HG02588 (cell line): ENCODE measurements at regions not wholly inside any gene's neighbourhood (a gene's known extent, or its start where the extent isn't known, plus 50 kb on each side); places are given as distances from the start of the nearest gene placed in this dataset.

Source experiments
- ATAC-seq: cut with Tn5 transposase; IDR thresholded peaks from one replicate; pipeline ENCODE4 v1.9.1; 2021; ENCODE audit warnings: mild to moderate bottlenecking, moderate library complexity; ENCODE audit not compliant: unreplicated experiment

DNA sequence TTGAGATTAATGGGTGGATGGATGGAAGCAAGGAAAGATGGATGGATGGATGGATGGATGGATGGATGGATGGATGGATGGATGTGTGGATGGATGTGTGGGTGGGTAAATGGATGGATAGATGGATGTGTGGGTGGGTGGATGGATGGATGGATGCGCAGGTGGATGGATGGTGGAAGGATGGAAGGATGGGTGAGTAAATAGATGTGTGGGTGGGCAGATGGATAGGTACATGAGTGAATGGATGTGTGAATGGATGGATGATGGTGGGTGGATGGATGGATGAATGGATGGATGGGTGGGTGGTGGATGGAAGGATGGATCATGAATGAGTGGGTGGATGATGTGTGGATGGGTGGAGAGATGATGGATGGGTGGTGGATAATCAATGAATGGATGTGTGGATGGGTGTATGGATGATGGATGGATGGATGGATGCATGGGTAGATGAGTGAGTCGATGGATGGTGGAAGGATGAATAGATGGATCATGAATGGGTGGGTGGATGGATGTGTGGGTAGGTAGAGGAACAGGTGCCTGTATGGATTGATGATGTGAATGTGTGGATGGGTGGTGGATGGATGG, 375.2 kb downstream of the BRD1 start:
- no peak for ATAC-seq

- no peak for ATAC-seq
These were observed 376.4 kb downstream of the BRD1 start for GRCh38 chr22:49451070-49451840.

GRCh38 chr22:49450498-49450897, 377.2 kb downstream of the BRD1 start:
- ATAC-seq = no peak

DNA sequence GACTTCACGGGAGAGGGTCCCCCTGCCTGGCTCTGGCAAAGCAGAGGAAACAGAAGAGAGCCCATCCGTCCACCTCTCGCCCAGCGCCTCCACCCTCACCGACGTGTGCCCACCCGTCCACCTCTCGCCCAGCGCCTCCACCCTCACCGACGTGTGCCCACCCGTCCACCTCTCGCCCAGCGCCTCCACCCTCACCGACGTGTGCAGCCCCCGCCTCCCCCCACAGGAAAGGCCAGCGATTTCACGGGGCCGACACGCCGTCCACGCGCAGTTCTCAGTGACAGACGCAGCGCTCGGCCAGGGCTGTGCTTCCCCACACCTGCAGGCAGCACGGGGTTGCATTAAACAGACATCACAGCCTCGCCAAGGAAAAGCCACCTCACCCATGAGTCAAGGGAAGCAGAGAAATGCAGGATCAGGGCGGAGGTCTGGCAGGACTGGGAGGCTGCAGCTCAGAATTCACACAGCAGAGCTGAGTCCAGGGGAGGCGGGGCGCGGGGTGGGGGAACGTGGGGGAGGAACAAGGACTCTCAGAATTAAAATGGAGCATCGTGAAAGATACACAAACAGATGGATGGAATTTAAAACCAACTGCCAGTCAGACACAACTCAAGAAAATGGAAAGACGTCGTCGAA, 377.7 kb downstream of the BRD1 start:
- no peak for ATAC-seq

DNA sequence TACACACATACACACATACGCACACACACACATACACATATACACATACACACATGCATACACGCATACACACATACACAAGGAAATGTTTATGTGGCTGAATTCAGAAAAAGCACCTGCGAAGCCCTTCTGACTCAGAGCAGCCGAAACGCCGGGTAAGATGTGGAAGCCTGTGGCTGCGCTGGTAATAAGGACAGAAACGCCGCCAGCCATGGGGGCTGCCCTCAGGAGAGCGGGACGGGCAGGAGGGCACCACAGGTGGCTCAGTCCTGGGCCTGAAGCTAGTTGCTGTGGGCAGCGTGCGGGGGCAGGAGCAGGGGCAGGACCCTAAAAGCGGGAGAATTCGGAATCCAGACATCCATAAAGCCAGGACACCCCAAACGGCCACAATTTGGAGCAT, 378.3 kb downstream of the BRD1 start:
- no peak for ATAC-seq

DNA sequence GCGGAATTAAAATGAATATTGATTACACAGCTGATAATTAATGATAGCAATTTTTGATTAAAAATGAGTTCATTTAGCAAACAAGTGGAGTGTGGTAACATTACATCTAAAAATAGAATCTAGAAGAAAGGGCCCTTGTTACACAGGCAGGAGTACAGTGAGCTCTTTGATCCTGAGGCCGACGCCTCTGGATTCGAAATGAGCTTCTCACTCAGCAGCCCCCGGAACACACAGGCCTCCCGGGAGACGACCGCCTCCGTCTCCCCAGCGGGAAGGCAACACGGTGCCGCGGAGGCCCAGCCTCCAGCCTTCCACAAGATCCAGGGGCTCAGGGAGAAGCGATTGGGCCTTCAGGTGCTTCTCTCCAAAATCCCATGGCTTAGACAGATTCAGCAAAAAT, 379.1 kb downstream of the BRD1 start:
- no peak for ATAC-seq

DNA sequence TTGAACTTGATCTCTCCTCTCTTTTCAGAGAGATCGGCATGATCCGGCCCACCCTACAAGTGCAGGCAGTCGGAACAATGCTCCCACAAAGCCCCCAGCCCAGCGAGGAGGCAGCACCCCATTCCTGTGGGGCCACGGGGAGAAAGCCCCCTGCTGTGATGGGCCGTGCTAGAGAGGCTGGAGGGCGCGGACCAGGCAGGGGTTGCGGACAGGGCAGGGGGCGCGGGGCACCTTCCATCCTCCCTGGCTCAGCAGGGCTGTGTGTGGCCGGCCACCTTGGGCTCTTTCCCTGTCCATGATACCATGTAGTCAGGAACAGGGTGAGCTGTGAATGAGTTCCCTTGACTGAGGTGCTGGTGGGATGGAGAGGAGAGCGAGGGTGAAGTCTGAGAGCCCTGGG, 379.8 kb downstream of the BRD1 start:
- ATAC-seq = no peak

DNA sequence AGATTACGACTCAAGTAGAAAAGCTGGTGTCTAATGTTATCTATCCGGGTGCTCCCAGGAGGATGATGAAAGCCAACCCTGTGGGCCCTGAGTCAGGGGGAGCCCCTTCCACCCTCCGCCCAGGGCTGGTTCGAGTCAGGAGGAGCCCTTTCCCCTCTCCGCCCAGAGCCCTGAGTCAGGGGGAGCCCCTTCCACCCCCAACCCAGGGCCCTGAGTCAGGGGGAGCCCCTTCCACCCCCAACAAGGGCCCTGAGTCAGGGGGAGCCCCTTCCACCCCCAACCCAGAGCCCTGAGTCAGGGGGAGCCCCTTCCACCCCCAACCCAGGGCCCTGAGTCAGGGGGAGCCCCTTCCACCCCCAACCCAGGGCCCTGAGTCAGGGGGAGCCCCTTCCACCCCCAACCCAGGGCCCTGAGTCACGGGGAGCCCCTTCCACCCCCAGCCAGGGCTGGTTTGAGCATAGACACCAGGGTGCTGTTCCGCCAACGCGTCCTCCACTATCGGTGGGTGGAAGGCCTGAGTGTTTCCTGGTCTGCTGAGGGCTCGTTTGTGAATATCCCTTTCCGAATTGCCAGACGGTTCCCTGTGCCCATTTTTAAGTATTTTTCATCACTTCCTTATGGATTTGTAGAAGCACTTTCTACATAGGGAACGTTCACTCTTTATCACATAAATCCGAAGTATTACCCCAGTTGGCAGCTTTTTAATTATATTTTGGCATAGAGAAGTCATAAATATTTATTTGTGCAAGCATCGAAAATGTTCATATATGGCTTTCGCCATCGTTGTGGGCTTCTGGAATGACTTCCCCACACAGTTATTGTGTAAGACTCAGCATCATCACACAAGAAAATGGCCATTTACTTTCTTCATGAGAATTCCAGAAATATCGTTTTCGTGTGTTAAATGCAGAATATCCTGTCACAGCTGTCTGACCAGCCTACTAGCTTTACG, 380.6 kb downstream of the BRD1 start:
- no peak for ATAC-seq

DNA sequence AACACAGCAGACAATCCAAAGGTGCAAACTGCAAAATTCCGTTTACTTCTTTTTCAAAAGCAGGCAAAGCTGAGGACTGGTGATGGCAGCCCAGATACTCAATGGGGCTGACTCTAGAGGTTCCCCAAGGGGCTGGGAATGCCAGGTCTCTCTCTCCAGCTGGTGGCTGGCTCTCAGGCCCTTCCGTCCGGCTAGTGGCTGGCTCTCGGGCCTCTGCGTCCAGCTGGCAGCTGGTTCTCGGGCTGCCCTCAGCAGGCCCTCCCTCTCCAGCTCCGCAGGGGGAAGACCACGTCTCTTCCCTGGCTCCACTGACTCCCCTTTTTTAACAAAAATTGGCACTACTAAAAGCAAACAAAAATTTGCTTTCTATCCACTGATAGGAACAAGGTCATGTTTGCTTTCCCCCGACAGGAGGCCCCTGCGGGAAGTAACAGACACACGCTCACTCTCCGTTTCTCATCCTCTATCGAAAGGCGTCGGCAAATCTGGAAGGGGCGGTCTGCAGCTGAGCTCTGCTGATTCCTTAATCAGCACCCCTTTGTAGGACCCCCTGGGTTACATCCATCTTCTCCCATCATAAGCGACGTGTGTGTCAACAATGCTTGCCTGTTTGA, 381.4 kb downstream of the BRD1 start:
- no peak for ATAC-seq

DNA sequence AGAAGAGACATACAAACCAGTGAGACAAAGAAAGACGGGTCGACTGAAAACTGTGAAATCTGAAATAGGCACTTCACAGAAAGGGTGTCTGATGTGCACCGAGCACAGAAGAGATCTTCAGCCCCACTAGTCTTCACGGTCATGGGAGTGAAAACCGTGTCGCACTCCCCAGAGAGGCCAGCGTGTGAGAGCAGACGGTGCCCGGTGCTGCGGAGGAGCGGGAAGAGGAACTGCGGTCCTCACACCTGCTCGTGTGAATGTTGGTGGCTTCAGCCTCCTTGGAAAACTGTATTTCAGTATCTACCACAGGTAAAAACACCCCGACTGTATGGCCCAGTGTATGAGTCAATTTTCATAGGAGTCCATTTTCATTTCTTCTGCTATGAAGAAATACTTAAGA, 382.9 kb downstream of the BRD1 start:
- ATAC-seq = no peak

GRCh38 chr22:49440931-49441330, 386.7 kb downstream of the BRD1 start:
- ATAC-seq = no peak

DNA sequence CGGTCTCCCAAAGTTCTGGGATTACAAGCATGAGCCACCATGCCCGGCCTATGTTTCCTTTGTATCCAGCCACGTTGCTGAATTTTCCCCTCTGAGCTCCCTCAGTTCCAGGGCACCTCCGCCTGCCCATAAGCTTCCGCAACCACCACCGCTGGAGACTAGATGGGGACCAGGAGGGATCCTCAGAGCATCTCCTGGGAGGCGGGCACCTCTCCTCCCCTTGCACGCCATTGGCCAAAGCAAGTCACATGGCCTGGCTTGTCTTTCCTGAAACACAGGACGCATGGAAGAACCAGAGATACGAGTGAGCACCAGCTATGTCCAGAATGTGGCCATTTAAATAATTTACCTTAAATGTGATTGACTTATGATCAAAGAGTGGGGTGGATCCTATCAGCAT, 388.3 kb downstream of the BRD1 start:
- ATAC-seq = no peak

DNA sequence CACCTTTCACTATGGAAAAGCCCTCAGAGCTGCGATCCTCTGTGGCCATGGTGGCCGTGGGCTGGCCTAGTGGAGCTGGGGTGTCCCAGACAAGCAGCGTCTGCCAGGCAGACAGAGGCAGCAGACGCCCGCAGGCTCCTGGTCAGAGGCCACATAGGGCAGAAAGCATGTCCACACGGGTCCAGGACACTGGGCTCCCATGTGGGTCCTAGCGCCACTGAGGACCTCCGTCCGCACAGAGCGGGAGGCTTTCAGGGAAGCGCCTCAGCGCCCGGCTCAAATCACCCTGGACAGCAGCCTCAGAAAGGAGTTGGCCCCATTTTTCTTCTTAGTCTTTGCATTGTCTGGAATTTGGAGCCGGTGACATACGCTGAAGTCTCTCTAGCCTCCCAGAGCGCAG, 389.7 kb downstream of the BRD1 start:
- no peak for ATAC-seq

DNA sequence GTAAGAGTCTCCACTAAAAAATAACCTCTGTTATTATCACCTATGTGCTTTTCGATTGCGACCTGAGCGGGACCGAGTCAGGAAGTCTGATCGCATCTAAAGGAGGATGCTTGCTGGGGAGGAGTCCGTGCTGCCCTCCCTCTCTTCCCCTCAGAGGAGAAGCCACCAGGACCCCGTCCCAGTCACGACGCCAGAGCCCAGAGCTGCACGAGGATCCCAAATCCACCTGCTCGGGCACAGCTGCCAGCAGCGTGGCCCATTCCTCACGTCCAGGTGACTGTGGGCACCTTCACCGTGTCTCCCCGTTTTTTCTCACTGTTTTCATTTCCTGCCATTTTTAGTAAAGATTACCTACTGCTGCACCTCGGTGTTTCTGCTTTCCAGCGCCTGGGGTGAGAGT, 390.3 kb downstream of the BRD1 start:
- ATAC-seq = no peak

DNA sequence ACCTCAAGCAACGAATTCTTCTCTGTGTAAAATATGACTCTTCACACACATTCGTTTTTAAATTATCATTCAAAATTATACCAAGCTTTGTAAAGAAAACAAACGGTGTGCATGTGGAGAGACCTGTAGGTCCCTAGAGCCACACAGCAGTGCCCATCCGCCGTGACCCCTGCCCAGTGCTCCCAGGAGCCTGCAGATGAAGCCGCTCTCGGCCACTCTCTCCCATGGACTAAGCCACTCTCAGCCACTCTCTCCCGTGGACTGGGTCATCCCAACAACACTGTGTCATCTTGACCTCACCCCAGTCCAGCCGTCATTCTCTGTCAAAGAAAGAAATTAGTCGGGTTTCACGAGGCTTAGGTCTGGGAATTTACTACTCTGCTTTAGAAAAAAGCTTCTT, 391.6 kb downstream of the BRD1 start:
- no peak for ATAC-seq

- no peak for ATAC-seq
These were observed 392.1 kb downstream of the BRD1 start for GRCh38 chr22:49435596-49435995.

- no peak for ATAC-seq
These were observed 393.7 kb downstream of the BRD1 start for GRCh38 chr22:49433717-49434611.

DNA sequence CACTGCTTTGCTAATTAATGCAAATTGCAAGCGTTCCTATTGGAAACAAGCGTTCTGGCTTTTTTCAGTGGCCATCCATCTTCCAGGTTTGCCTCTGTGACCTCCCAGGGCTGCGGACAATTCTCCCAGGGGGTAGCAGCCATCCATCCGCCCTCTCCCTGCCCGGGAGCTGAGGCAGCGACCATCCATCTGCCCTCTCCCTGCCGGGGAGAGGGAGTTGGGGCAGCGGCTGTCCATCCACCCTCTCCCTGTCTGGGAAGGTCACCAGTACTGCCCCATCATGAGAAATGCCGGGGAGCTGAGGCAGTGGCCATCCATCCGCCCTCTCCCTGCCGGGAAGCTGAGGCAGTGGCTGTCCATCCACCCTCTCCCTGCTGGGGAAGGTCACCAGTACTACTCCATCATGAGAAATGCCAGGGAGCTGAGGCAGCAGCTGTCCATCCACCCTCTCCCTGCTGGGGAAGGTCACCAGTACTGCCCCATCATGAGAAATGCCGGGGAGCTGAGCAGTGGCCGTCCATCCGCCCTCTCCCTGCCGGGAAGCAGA, 394.7 kb downstream of the BRD1 start:
- ATAC-seq = no peak

- ATAC-seq = no peak
These were observed 395.3 kb downstream of the BRD1 start for GRCh38 chr22:49432211-49432896.
